PFSK-1 (cell line): ENCODE measurements at regions not wholly inside any gene's neighbourhood (a gene's known extent, or its start where the extent isn't known, plus 50 kb on each side); places are given as distances from the start of the nearest gene placed in this dataset.

Experiments
- FOXP2 ChIP-seq: optimal IDR thresholded peaks from 2 replicates; pipeline ENCODE3; 2011; ENCODE audit warnings: borderline replicate concordance, control low read depth, inconsistent platforms; ENCODE audit not compliant: insufficient read depth; ENCODE audit errors: extremely low read length, extremely low read depth
- POLR2AphosphoS5 ChIP-seq: IDR thresholded peaks from 2 replicates; pipeline ENCODE4 v1.6.1; 2012; ENCODE audit warnings: low read depth, mild to moderate bottlenecking, control low read depth, low read length, moderate library complexity
- SIN3A ChIP-seq: IDR thresholded peaks from 2 replicates; pipeline ENCODE4 v1.6.1; 2012; ENCODE audit warnings: mild to moderate bottlenecking, low read length, moderate library complexity, borderline replicate concordance; ENCODE audit not compliant: insufficient read depth
- TAF1 ChIP-seq: IDR thresholded peaks from 2 replicates; pipeline ENCODE4 v1.6.1; 2012; ENCODE audit warnings: low read length, control low read depth, borderline replicate concordance; ENCODE audit not compliant: insufficient read depth
- TF ChIP-seq, protein P1 (sequence below), 2 experiments: IDR thresholded peaks; 2 replicates each; pipeline versions ENCODE4 v1.6.1 to v1.8.0; 2011 to 2012; ENCODE audit warnings: low read depth in 2 of 2, low read length in 2 of 2, control low read depth in 1 of 2, inconsistent platforms in 1 of 2, mild to moderate bottlenecking in 1 of 2, moderate library complexity in 1 of 2; ENCODE audit not compliant: insufficient read depth in 1 of 2

- TF ChIP-seq, protein P1, sequence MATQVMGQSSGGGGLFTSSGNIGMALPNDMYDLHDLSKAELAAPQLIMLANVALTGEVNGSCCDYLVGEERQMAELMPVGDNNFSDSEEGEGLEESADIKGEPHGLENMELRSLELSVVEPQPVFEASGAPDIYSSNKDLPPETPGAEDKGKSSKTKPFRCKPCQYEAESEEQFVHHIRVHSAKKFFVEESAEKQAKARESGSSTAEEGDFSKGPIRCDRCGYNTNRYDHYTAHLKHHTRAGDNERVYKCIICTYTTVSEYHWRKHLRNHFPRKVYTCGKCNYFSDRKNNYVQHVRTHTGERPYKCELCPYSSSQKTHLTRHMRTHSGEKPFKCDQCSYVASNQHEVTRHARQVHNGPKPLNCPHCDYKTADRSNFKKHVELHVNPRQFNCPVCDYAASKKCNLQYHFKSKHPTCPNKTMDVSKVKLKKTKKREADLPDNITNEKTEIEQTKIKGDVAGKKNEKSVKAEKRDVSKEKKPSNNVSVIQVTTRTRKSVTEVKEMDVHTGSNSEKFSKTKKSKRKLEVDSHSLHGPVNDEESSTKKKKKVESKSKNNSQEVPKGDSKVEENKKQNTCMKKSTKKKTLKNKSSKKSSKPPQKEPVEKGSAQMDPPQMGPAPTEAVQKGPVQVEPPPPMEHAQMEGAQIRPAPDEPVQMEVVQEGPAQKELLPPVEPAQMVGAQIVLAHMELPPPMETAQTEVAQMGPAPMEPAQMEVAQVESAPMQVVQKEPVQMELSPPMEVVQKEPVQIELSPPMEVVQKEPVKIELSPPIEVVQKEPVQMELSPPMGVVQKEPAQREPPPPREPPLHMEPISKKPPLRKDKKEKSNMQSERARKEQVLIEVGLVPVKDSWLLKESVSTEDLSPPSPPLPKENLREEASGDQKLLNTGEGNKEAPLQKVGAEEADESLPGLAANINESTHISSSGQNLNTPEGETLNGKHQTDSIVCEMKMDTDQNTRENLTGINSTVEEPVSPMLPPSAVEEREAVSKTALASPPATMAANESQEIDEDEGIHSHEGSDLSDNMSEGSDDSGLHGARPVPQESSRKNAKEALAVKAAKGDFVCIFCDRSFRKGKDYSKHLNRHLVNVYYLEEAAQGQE (IDR thresholded peaks at IDR 0.05; ENCODE audit: insufficient read depth in 1 of 2, low read depth in 2 of 2, low read length in 2 of 2): no peak
- TF ChIP-seq POLR2AphosphoS5: no peak
- no peak for TF ChIP-seq SIN3A
- no peak for TF ChIP-seq TAF1
- no peak for TF ChIP-seq FOXP2
Observed at GRCh38 chr10:107520348-107520747, 355.8 kb upstream of the SORCS1 start.
